ENCODE measurements at regions not wholly inside any gene's neighbourhood (a gene's known extent, or its start where the extent isn't known, plus 50 kb on each side); places are given as distances from the start of the nearest gene placed in this dataset.

GRCh38 chr2:20567159-20567925 is 83.6 kb downstream of the HS1BP3 start:
- Histone ChIP-seq H3K4me3 (replicated peaks; ENCODE audit: low read depth, low read length) (no peak overlapping the region), H3K36me3 (ENCODE audit: control insufficient read depth, insufficient read depth, low read length) (no peaks in the 10 kb centered on the region), H3K27me3 (replicated peaks; ENCODE audit: control insufficient read depth, insufficient read depth, low read length) (peaks cover 2% of the 10 kb centered on the region; the same call in 1 of the 2 replicates)
- no peak for TF ChIP-seq CTCF (IDR thresholded peaks at IDR 0.05; ENCODE audit: insufficient read depth, low read length, poor library complexity, severe bottlenecking)
- DNase-seq (ENCODE audit: extremely low read depth, insufficient read length), result no peak

Data from GM06990 (cell line).